HG02610 (cell line): ENCODE measurements at regions not wholly inside any gene's neighbourhood (a gene's known extent, or its start where the extent isn't known, plus 50 kb on each side); places are given as distances from the start of the nearest gene placed in this dataset.
"Not testable (repeated sequence)": the region's sequence is repeated elsewhere in the genome, so short reads cannot be mapped to it uniquely, and the experiment has no call there.

Experiments used
- ATAC-seq: cut with Tn5 transposase; IDR thresholded peaks from one replicate; pipeline ENCODE4 v1.9.1; 2021; ENCODE audit warnings: mild to moderate bottlenecking, moderate library complexity; ENCODE audit not compliant: unreplicated experiment

- not testable (repeated sequence) for ATAC-seq
Measured at GRCh38 chr16:29190553-29191431, 205.9 kb downstream of the LAT start.

- ATAC-seq = not testable (repeated sequence)
Measured at GRCh38 chr16:29188806-29189205, 204.0 kb downstream of the LAT start.

GRCh38 chr16:29186306-29187220, 201.7 kb downstream of the LAT start:
- ATAC-seq = not testable (repeated sequence)

DNA sequence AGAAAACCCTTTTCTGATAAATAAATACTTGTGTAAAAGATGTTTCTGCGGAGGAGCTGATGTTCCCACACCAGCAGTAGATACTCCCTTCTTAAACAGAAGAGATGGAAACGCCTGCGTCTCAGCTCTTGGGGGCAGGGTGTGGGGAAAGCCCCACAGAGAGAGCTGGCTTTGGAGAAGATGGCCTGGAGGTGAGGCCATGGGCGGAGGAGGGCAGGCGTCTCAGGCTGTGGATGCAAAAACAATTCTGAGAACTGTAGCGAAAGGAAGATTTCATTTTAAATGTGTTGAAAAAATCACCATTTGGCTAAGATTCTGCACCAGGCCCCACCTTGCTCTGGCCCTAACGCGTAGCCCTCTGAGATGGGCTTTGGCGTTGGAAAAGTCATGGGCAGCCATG, 201.0 kb downstream of the LAT start:
- ATAC-seq = not testable (repeated sequence)

DNA sequence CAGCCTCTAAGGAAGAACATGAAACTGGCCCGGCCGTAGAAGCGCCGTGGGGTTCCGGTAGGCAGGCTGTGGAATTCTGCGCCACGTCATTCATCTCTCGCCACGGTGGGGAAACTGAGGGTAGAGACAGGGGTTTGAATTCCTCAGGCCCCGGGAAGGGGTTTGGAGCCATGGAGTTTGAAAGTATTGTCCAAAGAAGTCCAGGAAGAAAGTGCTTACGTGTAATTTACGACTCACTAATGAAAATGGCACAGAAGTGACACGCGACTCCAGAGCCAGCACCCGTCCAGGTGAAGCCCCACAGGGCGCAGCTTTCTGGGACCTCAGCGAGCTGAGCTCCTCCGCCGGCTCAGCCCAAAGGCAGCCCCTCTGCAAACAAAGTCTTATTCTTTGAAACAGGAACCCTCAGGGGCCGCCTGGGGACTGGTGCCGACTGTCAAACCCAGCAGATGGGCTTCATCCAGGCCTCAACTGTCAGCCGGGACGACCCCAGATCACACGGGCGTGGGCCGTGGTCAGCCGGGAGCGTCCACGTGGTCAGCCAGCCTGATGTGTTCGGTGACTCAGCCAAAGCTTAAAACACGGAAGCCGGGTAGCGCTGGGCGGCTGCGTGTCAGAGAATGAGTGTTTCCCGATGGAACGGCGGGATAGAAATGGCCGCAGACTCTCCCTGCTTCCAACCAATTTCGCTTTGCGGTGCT, 200.0 kb downstream of the LAT start:
- ATAC-seq = not testable (repeated sequence)

- ATAC-seq = not testable (repeated sequence)
Measured at GRCh38 chr16:29182940-29183868, 198.4 kb downstream of the LAT start.

- no peak for ATAC-seq
Measured at GRCh38 chr16:29182501-29182900, 197.6 kb downstream of the LAT start.

DNA sequence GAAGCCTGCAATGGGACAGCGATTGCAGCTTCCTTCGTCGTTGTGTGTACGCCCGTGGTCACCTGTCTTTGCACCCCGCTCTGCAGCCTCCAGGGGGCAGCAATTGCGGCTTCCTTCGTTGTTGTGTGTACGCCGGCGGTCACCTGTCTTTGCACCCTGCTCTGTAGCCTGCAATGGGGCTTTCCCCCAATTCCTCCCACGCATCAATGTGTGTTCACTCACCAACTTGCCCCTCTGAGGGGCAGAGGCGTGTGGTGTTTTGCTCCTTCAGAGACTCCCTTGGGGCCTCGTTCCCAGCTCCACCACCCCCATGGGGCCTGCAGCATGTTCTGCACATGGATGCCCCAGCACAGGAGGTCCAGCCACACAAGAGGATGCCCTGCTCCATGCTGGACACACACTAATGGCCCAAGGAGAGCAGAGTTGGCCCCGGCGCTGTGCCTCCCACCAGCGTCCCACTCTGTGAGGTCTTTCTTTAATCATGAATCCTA, 197.1 kb downstream of the LAT start:
- not testable (repeated sequence) for ATAC-seq

DNA sequence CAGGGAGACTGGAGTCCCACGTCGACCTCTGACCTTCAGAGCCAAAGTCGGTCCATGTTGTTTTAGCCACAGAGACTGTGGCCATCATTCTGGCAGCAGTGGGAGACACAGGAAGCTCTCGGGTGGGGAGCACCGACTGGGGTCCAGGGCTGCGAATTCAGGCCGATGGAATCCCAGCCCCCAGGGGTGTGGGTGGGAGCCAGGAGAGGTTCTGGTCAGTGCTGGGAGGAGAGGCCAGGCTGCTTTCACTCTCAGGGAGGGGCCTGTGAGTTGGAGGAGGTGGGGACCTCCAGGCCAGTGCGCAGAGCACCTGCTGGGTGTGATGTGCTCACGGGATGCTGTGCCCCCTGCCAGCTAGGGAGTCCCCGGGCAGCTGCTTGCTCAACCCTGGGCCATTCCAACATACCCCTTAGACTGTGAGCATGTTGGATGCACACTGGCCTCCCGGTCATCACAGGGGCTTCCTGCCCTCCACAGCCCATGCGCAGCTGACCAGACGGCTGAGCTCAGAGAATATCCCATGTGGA, 196.5 kb downstream of the LAT start:
- ATAC-seq = not testable (repeated sequence)

DNA sequence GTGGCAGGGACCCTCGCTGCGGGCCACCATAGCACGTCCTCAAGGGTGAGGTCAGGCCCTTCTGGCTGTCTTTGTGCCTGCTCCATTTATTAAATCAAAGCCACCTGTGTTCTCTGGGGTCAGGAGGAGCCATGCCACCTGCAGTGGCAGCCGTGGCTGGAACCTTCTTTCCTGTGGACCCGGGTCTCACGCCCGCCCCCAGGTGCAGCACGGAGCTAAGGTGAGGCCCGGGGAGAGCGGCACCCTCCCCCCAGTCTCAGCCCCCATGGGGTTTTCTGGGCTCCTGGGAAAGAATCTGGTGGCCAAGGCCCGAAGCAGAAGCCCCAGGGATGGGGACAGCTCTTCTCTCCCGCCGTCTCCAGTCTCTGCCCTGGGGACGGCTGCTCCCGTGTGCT, 195.4 kb downstream of the LAT start:
- ATAC-seq = not testable (repeated sequence)

- ATAC-seq = not testable (repeated sequence)
Measured at GRCh38 chr16:29179401-29180205, 194.8 kb downstream of the LAT start.

- ATAC-seq = not testable (repeated sequence)
Measured at GRCh38 chr16:29177888-29178726, 193.3 kb downstream of the LAT start.

DNA sequence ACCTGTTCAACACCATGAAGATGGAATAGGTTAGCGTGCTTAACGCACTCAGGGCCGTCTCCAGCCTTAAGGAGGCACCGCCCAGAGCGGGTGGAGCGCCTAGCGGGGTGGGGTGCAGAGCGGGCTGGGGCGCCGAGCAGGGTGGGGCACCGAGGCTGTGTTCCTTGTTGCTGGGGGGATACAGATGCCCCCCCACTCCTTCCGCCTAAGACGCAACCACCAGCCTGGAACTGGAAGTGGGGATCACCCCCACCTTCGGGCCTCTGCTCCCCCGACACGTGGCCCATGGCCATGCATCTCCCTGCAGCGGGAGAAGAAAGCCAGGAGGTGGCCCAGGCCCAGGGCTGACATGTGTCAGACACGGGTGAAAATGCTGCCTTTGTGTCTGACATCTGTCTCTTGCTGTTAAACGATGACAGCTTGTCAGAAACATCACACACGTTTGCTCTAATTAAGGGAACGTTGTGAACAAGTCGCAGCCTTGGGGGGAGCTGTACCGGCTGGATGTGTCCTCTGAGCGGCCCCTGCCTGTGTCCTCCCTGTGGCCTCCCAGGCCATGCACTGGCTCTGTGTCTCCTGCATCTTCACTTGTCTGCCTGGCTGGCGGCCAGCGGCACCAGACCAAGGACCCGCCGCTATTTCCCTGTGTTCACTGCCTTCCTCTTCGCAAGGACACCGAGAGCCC, 192.5 kb downstream of the LAT start:
- not testable (repeated sequence) for ATAC-seq

DNA sequence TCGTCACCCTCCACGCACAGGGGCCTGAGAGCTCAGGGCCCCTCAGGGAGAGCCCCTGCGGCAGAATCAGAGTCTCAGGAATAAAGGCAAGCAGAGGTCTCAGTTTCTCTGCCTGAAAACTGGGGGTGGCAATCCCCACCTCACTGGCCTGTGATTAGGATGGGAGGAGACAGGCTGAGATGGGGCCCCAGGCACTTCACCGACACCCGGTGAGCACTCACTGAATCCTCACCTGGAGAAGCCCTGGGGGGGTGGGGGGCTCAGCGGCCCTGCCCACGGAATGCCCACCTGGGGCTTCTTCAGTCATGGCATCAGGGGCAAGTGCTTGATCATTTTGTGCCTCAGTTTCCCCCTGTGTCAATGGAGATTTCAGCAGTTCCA, 192.0 kb downstream of the LAT start:
- ATAC-seq = not testable (repeated sequence)

DNA sequence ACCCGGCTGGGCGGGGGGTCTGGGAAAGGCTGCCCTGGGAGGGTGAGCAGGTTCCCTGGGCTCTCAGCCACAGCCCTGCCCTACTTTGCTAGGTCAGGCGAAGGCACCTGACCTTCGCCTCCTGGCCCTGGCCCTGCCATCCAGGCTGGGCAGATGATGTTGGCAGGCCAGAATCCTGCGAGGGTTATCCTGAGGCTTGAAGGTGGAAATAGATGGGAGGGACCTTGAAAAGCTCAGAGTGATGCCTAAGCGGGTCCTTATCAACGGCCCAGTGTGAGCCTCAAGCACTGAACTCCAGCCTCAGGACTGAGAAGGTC, 191.3 kb downstream of the LAT start:
- ATAC-seq = not testable (repeated sequence)

DNA sequence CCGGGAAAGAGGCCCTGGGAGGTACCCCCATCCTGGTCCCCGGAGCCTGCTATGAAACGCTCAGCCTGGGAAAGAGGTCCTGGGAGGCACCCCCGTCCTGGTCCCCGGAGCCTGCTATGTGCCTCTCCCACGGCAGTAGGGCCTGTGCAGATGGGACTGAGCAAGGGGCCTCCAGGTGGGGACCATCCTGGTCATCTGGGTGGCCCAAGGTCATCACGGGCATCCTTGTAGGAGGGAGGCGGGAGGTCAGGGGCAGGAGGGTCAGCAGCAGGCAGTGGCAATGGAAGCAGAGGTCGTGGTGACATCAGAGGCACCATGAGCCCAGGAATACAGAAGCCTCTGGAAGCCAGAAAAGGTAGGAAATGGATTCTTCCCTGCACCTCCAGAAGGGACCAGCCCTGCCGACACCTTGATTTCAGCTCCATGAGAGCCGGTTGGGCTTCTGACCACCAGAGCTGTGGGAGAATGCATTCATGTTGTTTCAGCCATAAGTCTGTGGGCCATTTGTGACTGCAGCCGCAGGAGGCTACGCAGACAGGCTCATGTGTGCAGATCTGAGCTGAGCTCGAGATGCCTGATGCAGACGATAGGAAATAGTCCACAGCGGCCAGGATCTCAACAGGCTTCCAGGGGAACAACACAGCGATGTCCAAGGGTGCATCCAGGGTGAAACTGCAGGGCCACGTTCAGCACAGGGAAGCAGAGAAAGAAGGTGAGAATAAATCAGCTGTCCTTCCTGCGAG, 190.7 kb downstream of the LAT start:
- ATAC-seq = not testable (repeated sequence)
